ENCODE measurements at regions not wholly inside any gene's neighbourhood (a gene's known extent, or its start where the extent isn't known, plus 50 kb on each side); places are given as distances from the start of the nearest gene placed in this dataset.

DNA sequence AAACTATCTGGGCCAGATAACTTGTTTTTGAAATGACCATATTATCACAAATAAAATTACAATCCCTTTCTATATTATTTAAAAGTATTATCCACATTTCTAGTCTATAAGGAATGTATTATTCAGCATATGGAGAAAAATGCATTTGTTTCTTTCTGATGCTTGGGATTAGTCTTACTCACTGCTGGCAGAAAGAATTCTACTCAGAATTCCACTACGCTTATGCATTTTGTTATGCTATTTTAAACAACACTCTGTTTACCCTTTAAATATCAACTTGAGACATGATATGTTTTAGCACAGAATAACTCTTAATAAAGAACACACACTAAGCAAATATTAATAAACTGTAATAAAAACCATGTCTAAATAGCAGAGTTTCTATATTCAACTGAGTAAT is 77.6 kb upstream of the ANO3 start (continued):
- TF ChIP-seq, protein P1, sequence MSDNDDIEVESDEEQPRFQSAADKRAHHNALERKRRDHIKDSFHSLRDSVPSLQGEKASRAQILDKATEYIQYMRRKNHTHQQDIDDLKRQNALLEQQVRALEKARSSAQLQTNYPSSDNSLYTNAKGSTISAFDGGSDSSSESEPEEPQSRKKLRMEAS (IDR thresholded peaks at IDR 0.05): no peak
- TF ChIP-seq EGR1 (IDR thresholded peaks at IDR 0.05; ENCODE audit: low read depth) (no peak), POLR2AphosphoS5 (IDR thresholded peaks at IDR 0.05; ENCODE audit: low read depth, low read length) (no peak)
- TF ChIP-seq, protein P2, sequence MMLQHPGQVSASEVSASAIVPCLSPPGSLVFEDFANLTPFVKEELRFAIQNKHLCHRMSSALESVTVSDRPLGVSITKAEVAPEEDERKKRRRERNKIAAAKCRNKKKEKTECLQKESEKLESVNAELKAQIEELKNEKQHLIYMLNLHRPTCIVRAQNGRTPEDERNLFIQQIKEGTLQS (IDR thresholded peaks at IDR 0.05): no peak

DNA sequence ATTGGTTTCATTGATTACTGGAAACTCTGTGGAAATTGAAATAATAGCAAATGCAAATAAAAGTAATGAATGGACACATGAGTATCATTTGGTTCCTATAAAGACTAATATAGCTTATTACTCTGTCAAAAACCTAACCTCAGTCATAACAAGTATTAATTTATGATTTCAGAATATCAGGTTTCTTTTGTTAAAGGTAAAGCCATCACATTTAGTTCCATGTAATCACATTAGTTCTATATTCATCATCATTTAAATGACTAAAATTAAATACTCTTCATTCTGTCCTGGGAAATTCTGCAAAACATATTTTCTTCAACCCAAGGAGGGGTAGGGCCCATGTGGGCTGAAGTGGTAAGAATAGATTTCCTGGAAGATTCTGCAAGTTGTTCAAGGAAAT is 68.2 kb upstream of the ANO3 start:
- ATAC-seq (no peak), DNase-seq (ENCODE audit: low read depth, low spot score) (no peak)
- POLR2A ChIA-PET: no interaction called here
- no peaks in the 10 kb centered on the region for H3K36me3 ChIP-seq (ENCODE audit: control insufficient read depth in 1 of 2, insufficient read depth in 2 of 2, low read length in 2 of 2)
- H3K4me1 ChIP-seq (ENCODE audit: control insufficient read depth in 1 of 2, insufficient read depth in 2 of 2, low read length in 2 of 2): no peaks in the 10 kb centered on the region
- CTCF ChIA-PET: no interaction called here
- H2AFZ ChIP-seq (ENCODE audit: low read depth, low read length, poor library complexity, severe bottlenecking): no peak overlapping the region
- H3K9me2 ChIP-seq (ENCODE audit: insufficient read depth): no peaks in the 10 kb centered on the region
- no peaks in the 10 kb centered on the region for H3K27me3 ChIP-seq (ENCODE audit: insufficient read depth, low read length)
- no TSS peak for BruUV-seq (replicated peaks)
- no peak overlapping the region for H3K9ac ChIP-seq (ENCODE audit: low read length)
- no peak overlapping the region for H3K4me2 ChIP-seq (ENCODE audit: low read length)
- no peaks in the 10 kb centered on the region for H4K20me1 ChIP-seq (ENCODE audit: insufficient read depth)
- peaks cover 0 to 5% of the 10 kb centered on the region in 2 experiments; a peak in 2 of 4 replicates for H3K9me3 ChIP-seq (ENCODE audit: control insufficient read depth in 1 of 2, insufficient read depth in 1 of 2, low read depth in 1 of 2, low read length in 2 of 2)
- no peak overlapping the region for H3K4me3 ChIP-seq (replicated peaks in 1 of 2; ENCODE audit: low read depth in 1 of 2, low read length in 2 of 2)
- no peak overlapping the region for H3K27ac ChIP-seq (ENCODE audit: low read depth, low read length)
- RAD21 ChIA-PET (ENCODE audit: low non-redundant PET in 1 of 2, low total read pairs in 2 of 2, uncharacterized antibody in 2 of 2, unreplicated experiment in 2 of 2): no interaction called here
- H3K79me2 ChIP-seq (ENCODE audit: insufficient read depth, low read length): no peaks in the 10 kb centered on the region
- intact Hi-C loops (cut with micrococcal nuclease): no loop called here
- TF ChIP-seq EGR1 (IDR thresholded peaks at IDR 0.05; ENCODE audit: low read depth): no peak
- TF ChIP-seq, protein P3, sequence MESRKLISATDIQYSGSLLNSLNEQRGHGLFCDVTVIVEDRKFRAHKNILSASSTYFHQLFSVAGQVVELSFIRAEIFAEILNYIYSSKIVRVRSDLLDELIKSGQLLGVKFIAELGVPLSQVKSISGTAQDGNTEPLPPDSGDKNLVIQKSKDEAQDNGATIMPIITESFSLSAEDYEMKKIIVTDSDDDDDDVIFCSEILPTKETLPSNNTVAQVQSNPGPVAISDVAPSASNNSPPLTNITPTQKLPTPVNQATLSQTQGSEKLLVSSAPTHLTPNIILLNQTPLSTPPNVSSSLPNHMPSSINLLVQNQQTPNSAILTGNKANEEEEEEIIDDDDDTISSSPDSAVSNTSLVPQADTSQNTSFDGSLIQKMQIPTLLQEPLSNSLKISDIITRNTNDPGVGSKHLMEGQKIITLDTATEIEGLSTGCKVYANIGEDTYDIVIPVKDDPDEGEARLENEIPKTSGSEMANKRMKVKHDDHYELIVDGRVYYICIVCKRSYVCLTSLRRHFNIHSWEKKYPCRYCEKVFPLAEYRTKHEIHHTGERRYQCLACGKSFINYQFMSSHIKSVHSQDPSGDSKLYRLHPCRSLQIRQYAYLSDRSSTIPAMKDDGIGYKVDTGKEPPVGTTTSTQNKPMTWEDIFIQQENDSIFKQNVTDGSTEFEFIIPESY (IDR thresholded peaks at IDR 0.05; ENCODE audit: extremely low read depth, insufficient replicate concordance, low read length): no peak
- TF ChIP-seq TCF7L2 (IDR thresholded peaks at IDR 0.05; ENCODE audit: borderline replicate concordance, extremely low read depth, insufficient read depth, insufficient read length): no peak
- TF ChIP-seq FOSL1 (IDR thresholded peaks at IDR 0.05; ENCODE audit: low read depth): no peak
- TF ChIP-seq, protein P4, sequence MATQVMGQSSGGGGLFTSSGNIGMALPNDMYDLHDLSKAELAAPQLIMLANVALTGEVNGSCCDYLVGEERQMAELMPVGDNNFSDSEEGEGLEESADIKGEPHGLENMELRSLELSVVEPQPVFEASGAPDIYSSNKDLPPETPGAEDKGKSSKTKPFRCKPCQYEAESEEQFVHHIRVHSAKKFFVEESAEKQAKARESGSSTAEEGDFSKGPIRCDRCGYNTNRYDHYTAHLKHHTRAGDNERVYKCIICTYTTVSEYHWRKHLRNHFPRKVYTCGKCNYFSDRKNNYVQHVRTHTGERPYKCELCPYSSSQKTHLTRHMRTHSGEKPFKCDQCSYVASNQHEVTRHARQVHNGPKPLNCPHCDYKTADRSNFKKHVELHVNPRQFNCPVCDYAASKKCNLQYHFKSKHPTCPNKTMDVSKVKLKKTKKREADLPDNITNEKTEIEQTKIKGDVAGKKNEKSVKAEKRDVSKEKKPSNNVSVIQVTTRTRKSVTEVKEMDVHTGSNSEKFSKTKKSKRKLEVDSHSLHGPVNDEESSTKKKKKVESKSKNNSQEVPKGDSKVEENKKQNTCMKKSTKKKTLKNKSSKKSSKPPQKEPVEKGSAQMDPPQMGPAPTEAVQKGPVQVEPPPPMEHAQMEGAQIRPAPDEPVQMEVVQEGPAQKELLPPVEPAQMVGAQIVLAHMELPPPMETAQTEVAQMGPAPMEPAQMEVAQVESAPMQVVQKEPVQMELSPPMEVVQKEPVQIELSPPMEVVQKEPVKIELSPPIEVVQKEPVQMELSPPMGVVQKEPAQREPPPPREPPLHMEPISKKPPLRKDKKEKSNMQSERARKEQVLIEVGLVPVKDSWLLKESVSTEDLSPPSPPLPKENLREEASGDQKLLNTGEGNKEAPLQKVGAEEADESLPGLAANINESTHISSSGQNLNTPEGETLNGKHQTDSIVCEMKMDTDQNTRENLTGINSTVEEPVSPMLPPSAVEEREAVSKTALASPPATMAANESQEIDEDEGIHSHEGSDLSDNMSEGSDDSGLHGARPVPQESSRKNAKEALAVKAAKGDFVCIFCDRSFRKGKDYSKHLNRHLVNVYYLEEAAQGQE (IDR thresholded peaks at IDR 0.05; ENCODE audit: low read depth): no peak
- TF ChIP-seq ZNF274 (IDR thresholded peaks at IDR 0.05; ENCODE audit: low read depth, low read length): no peak
- TF ChIP-seq RAD21 (IDR thresholded peaks at IDR 0.05; ENCODE audit: low read depth): no peak
- no peak for TF ChIP-seq CEBPB (IDR thresholded peaks at IDR 0.05; ENCODE audit: low read depth)
- TF ChIP-seq ELF1 (IDR thresholded peaks at IDR 0.05; ENCODE audit: borderline replicate concordance, low read depth): no peak
- no peak for TF ChIP-seq EZH2 (IDR thresholded peaks at IDR 0.05)

Data from HCT116 (cell line).